Astrocyte of the spinal cord (primary cell): ENCODE measurements at regions not wholly inside any gene's neighbourhood (a gene's known extent, or its start where the extent isn't known, plus 50 kb on each side); places are given as distances from the start of the nearest gene placed in this dataset.
A peak's percentile ranks its signal among the peaks of the same experiment; 100 is the strongest.
"Not testable (repeated sequence)": the region's sequence is repeated elsewhere in the genome, so short reads cannot be mapped to it uniquely, and the experiment has no call there.

Experiments used
- DNase-seq: peaks from one replicate; pipeline ENCODE4 v3.0.0; 2011; ENCODE audit warnings: low read depth, low spot score
- H3K4me3 ChIP-seq: 2 replicates; pipeline ENCODE4 v1.5.1; 2011; ENCODE audit warnings: low read depth, mild to moderate bottlenecking, low read length, moderate library complexity
- CTCF ChIP-seq: IDR thresholded peaks from 2 replicates; pipeline ENCODE4 v1.5.1; 2012; ENCODE audit warnings: low read depth, mild to moderate bottlenecking, low read length, inconsistent platforms
- in situ Hi-C: cut with HindIII; loops from 2 replicates; pipeline ENCODE4 v1.10.0; 2017; ENCODE audit warnings: low sequenced_read_pairs

GRCh38 chr2:91422102-91422501 lies 2730.6 kb downstream of the RPIA start:
- H3K4me3 ChIP-seq, in situ Hi-C loops, DNase-seq: not testable (repeated sequence)

DNA sequence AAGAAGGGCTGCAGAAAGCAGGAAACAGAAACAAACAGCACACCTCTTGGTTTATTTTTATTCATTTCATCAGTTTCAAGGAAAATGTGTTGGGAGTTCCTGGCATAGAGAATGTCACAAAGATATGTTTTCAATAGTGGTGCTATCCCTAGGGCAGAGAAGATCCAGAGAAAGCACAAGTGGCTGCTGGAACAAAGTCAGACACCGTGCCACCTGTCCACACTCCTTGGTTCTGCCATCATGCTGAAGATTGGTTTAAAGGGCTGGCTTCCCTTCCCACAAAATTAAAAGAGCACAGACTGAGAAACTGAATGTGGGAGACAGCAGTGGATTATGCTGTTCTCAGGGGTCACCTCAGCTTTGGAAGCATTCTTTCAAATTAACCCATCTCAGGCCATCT lies 2735.7 kb downstream of the RPIA start:
- DNase-seq, H3K4me3 ChIP-seq, in situ Hi-C loops: not testable (repeated sequence)

DNA sequence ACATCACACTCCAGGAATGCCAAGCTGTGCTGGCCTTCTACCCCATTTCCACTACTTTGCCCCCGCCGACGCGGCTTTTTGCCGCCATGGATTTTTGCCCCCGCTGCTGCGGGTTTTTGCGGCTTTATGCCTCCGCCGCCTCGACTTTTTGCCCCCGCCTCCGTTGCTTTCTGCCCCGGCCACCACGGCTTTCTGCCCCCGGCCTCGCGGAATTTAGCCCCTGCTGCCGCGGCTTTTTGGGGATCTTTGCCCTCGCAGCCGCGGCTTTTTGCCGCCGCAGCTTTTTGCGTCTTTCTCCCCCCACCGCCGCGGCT lies 2750.4 kb downstream of the RPIA start:
- DNase-seq, in situ Hi-C loops: not testable (repeated sequence)
- peak overlapping the region; percentile 30 for H3K4me3 ChIP-seq

- peak overlapping the region; percentile 30 for H3K4me3 ChIP-seq
- DNase-seq: no peak
- TF ChIP-seq CTCF: no peak
These were observed 2750.9 kb downstream of the RPIA start for GRCh38 chr2:91442246-91442905.

DNA sequence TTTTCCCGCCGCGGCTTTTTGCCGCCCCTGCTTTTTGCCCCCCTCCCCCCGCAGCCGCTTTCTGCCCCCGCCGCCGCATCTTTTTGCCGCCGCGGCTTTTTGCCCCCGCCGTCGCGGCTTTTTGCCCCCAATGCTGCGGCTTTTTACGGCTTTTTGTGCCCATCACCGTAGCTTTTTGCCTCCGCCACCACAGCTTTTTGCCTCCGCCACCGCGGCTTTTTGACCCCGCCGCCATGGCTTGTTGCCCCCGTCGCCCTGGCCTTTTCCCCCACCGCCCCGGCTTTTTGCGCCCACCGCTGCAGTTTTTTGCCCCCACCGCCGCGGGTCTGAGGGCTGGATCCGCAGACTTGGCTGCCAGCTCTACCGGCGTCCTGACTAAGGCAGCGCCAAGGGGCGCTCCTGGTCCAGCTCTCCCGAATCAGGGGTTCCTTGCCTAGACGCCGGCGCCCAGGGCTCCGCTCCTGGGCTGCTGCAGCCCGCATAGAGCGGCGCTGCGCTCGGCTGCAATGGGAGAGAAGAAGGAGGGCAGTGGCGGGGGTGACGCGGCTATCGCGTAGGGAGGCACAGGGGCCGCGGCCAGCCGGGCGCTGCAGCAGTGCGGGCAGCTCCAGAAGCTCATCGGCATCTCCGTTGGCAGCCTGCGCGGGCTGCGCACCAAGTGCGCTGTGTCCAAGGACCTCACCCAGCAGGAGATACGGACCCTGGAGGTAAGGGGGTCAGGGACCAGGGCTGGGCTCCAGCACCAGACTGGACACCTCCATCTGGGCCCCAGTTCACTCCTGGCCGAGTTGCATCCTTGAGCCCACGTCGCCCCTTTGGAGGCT lies 2751.6 kb downstream of the RPIA start:
- DNase-seq, in situ Hi-C loops, H3K4me3 ChIP-seq: not testable (repeated sequence)

More at GRCh38 chr2:91442246-91442905, 2750.9 kb downstream of the RPIA start:
- in situ Hi-C loops: no loop called here

- DNase-seq, H3K4me3 ChIP-seq, in situ Hi-C loops: not testable (repeated sequence)
These were observed 2752.2 kb downstream of the RPIA start for GRCh38 chr2:91443730-91444115.

DNA sequence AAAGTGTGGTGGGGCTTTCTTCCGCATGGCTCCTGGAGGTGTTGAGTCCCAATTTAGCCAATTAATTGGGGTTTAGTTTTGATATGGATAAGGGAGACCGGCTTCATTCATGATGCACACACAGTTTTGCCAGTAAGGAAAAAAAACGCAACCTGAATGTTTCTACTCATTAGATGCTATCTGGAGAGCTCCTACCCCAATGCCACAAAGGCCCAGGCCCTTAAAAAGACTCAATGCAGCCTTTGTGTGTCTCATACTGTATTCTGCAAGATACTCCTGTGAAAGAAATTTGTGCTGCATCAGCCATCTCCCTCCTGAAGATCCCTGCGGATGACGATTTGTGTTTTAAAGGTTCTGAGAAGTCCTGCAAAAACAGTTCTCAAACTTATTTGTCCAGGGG lies 2754.2 kb downstream of the RPIA start:
- in situ Hi-C loops, DNase-seq, H3K4me3 ChIP-seq: not testable (repeated sequence)

- in situ Hi-C loops, H3K4me3 ChIP-seq, DNase-seq: not testable (repeated sequence)
These were observed 2755.0 kb downstream of the RPIA start for GRCh38 chr2:91446489-91446888.

DNA sequence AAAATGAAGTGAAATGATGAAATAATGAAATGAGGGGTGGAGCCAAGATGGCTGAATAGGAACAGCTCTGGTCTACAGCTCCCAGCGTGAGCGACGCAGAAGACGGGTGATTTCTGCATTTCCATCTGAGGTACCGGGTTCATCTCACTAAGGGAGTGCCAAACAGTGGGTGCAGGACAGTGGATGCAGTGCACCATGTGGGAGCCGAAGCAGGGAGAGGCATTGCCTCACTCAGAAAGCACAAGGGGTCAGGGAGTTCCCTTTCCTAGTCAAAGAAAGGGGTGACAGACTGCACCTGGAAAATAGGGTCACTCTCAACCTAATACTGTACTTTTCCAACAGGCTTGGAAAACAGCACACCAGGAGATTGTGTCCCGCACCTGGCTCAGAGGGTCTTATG lies 2755.4 kb downstream of the RPIA start:
- H3K4me3 ChIP-seq, in situ Hi-C loops: not testable (repeated sequence)

GRCh38 chr2:91447508-91447907 lies 2756.0 kb downstream of the RPIA start:
- DNase-seq, H3K4me3 ChIP-seq, in situ Hi-C loops: not testable (repeated sequence)

More for the DNA sequence above, 2755.4 kb downstream of the RPIA start:
- not testable (repeated sequence) for DNase-seq

DNA sequence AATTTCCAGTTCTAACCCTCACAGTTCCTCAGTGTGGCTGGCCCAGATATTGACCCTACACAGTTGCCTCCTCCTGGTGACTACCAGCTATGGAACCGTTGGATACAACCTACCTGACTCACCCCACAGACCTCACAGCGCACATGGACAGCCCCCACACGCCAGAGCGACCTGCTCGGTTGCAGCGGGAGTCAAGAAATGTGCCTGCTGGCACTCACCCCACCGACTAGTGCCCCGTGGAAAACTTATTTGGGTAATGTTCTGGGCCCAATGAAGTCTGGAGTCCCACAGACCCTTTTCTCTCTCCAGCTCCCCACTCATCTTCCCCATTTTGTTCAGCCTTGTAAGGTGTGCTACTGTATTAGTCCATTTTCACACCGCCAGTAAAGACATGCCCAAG lies 2770.8 kb downstream of the RPIA start:
- in situ Hi-C loops, H3K4me3 ChIP-seq, DNase-seq: not testable (repeated sequence)

GRCh38 chr2:91463007-91463406 lies 2771.5 kb downstream of the RPIA start:
- H3K4me3 ChIP-seq, DNase-seq, in situ Hi-C loops: not testable (repeated sequence)

GRCh38 chr2:91466780-91467363 lies 2775.4 kb downstream of the RPIA start:
- DNase-seq, H3K4me3 ChIP-seq, in situ Hi-C loops: not testable (repeated sequence)

DNA sequence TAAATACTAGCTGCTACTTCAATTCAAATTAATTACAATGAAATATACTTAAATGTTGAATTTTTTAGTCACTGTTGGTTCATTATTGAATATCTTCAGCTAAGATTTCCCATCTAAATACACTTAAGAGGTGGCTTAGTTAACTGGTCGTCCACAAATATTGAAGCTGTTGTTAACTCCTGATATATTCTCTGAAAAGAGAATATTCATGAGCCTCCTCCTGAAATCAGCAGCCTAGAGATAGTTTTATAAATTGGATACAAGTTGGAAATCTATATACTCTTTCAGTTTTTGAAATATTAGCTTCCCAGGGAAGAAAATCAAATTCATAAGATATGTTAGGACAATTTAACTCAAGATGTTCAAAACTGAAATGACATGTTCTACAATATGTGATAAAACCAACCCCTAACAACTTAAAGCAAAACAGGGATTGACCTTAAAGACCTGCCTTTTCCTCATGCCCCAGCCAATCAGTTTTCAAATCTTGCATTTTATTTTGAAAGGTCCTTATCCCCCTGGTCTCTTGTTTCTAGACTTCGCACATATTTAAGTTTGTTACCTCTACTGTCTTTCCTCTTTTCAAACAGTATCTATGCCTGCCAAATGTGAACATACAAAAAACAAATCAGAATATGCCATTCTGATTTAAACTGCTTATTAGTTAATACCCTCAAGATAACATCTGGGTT lies 2784.9 kb downstream of the RPIA start:
- H3K4me3 ChIP-seq, in situ Hi-C loops: not testable (repeated sequence)
- peak; percentile 8 for DNase-seq

DNA sequence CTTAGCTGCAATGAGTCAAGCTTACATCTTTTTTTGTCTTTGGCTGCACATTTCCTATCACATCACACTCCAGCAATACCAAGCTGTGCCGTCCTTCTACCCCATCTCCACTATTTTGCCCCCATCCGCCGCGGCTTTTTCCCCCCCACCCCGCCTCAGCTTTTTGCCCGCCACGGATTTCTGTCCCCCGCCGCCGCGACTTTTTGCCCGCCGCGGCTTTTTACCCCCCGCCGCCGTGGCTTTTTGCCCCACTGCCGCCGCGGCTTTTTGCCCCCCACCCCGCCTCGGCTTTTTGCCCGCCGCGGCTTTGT lies 2785.4 kb downstream of the RPIA start:
- DNase-seq, H3K4me3 ChIP-seq, in situ Hi-C loops: not testable (repeated sequence)

DNA sequence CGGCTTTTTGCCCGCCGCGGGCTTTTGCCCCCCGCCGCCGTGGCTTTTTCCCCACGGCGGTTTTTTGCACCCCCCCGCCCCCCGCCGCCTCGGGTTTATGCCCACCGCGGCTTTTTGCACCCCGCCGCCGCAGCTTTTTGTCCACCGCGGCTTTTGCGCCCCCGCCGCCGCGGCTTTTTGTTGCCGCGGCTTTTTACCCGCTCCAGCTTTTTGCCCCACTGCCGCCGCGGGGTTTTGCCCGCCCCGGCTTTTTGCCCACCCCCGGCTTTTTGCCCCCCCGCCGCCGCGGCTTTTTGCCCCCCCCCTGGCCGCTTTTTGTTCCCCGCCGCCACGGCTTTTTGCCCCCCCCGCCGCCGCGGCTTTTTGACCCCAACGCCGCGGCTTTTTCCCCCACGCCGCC lies 2785.8 kb downstream of the RPIA start:
- H3K4me3 ChIP-seq: peak overlapping the region; percentile 35
- not testable (repeated sequence) for DNase-seq

More for the DNA sequence above, 2785.8 kb downstream of the RPIA start:
- in situ Hi-C loops: not testable (repeated sequence)
